Keratinocyte (primary cell): ENCODE measurements at regions not wholly inside any gene's neighbourhood (a gene's known extent, or its start where the extent isn't known, plus 50 kb on each side); places are given as distances from the start of the nearest gene placed in this dataset.

Experiments used
- EZH2 ChIP-seq: IDR thresholded peaks from one replicate; pipeline ENCODE4 v1.6.1; 2012; ENCODE audit warnings: inconsistent platforms, mild to moderate bottlenecking, low read length, moderate library complexity
- TF ChIP-seq, protein P1 (sequence below), 3 experiments: IDR thresholded peaks in 1 of 3; conservative IDR thresholded peaks in 1 of 3; optimal IDR thresholded peaks in 1 of 3; 2 replicates in 2 of 3; 3 replicates in 1 of 3; pipeline versions ENCODE3 to v1.5.1; 2011; ENCODE audit warnings: low read length in 3 of 3, mild to moderate bottlenecking in 3 of 3, moderate library complexity in 2 of 3, control low read depth in 1 of 3, inconsistent platforms in 1 of 3; ENCODE audit not compliant: insufficient read depth in 2 of 3; ENCODE audit errors: extremely low read depth in 1 of 3

DNA sequence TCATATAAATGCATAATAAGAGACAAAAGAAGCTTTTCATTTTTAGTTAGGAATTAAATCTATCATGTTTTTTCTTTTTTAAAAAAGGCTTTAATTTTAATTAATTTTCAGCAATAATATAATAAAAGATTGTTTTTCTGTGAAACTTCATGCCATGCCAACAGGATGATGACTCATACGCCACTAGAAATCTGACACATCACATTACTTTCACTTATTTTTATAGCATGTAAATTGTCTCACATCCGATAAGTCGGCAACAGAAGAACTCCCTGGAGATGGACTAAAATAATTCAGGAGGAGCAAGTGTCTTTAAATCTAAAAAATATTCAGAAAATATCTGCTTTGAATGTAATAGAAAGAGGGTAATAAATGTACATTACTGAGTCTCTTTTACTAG is 1024.2 kb upstream of the ACVR2A start:
- TF ChIP-seq, protein P1, sequence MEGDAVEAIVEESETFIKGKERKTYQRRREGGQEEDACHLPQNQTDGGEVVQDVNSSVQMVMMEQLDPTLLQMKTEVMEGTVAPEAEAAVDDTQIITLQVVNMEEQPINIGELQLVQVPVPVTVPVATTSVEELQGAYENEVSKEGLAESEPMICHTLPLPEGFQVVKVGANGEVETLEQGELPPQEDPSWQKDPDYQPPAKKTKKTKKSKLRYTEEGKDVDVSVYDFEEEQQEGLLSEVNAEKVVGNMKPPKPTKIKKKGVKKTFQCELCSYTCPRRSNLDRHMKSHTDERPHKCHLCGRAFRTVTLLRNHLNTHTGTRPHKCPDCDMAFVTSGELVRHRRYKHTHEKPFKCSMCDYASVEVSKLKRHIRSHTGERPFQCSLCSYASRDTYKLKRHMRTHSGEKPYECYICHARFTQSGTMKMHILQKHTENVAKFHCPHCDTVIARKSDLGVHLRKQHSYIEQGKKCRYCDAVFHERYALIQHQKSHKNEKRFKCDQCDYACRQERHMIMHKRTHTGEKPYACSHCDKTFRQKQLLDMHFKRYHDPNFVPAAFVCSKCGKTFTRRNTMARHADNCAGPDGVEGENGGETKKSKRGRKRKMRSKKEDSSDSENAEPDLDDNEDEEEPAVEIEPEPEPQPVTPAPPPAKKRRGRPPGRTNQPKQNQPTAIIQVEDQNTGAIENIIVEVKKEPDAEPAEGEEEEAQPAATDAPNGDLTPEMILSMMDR (optimal IDR thresholded peaks at IDR 0.05 in 1 of 3, IDR thresholded peaks at IDR 0.05 in 1 of 3, conservative IDR thresholded peaks at IDR 0.05 in 1 of 3; ENCODE audit: extremely low read depth in 1 of 3, insufficient read depth in 2 of 3, low read length in 3 of 3), result no peak
- TF ChIP-seq EZH2, result no peak
